IMR-90 (cell line): ENCODE measurements at regions not wholly inside any gene's neighbourhood (a gene's known extent, or its start where the extent isn't known, plus 50 kb on each side); places are given as distances from the start of the nearest gene placed in this dataset.

Experiments
- ATAC-seq: fragments of 200-7000 bp; cut with Tn5 transposase; 2 replicates; pipeline ENCODE4 v1.9.1; 2020; ENCODE audit warnings: low read depth, mild to moderate bottlenecking, moderate library complexity
- BruUV-seq: library from RNA; stranded (reverse); fragments of 400-500 nt; replicated peaks from 2 replicates; lab custom pipeline; 2021; lab: Mats Ljungman, UMichigan
- CTCF ChIA-PET: fragments of 300-600 bp; formaldehyde crosslinking; extraction: SDS; loops from one replicate; lab custom pipeline; 2021; ENCODE audit warnings: antibody characterized with exemption; lab: Yijun Ruan, JAX
- POLR2A ChIA-PET: fragments of 300-600 bp; sonication (Branson Sonifier 250); formaldehyde crosslinking; loops from one replicate; lab custom pipeline; 2022; ENCODE audit warnings: antibody characterized with exemption; ENCODE audit not compliant: unreplicated experiment; lab: Charles Lee
- DNase-seq: peaks from one replicate; pipeline ENCODE4 v3.0.0; 2013
- H2AFZ ChIP-seq: replicated peaks from 2 replicates; pipeline ENCODE3; 2013; ENCODE audit warnings: low read length, mild to moderate bottlenecking; ENCODE audit not compliant: poor library complexity
- H2AK5ac ChIP-seq: 2 replicates; pipeline ENCODE4 v1.6.1; 2013; ENCODE audit warnings: low read depth, low read length, inconsistent platforms
- H2AK9ac ChIP-seq: replicated peaks from 2 replicates; pipeline ENCODE3; 2013; ENCODE audit warnings: mild to moderate bottlenecking, low read depth, low read length, moderate library complexity; ENCODE audit not compliant: poor library complexity
- H2BK120ac ChIP-seq: 2 replicates; pipeline ENCODE4 v1.6.1; 2013; ENCODE audit warnings: low read depth, low read length, inconsistent platforms
- H2BK15ac ChIP-seq: 3 replicates; pipeline ENCODE4 v1.6.1; 2013; ENCODE audit warnings: low read depth, low read length, inconsistent platforms
- H2BK20ac ChIP-seq: 2 replicates; pipeline ENCODE4 v1.6.1; 2013; ENCODE audit warnings: low read depth, mild to moderate bottlenecking, inconsistent platforms, low read length, moderate library complexity
- H2BK5ac ChIP-seq: 2 replicates; pipeline ENCODE4 v1.6.1; 2013; ENCODE audit warnings: mild to moderate bottlenecking, low read depth, low read length, inconsistent platforms; ENCODE audit not compliant: poor library complexity, severe bottlenecking
- H3K14ac ChIP-seq: replicated peaks from 2 replicates; pipeline ENCODE4 v1.6.1; 2013; ENCODE audit warnings: low read depth, low read length, inconsistent platforms
- H3K18ac ChIP-seq: 2 replicates; pipeline ENCODE4 v1.6.1; 2013; ENCODE audit warnings: low read depth, low read length, control low read depth
- H3K23ac ChIP-seq: 2 replicates; pipeline ENCODE4 v1.6.1; 2013; ENCODE audit warnings: low read depth, low read length, inconsistent platforms
- H3K27ac ChIP-seq: 2 replicates; pipeline ENCODE4 v1.5.1; 2013; ENCODE audit warnings: mild to moderate bottlenecking, control low read depth, low read length; ENCODE audit not compliant: insufficient read depth
- H3K27me3 ChIP-seq: 2 replicates; pipeline ENCODE4 v1.6.1; 2013; ENCODE audit warnings: low read length; ENCODE audit not compliant: control insufficient read depth, insufficient read depth
- H3K36me3 ChIP-seq: 2 replicates; pipeline ENCODE4 v1.6.1; 2013; ENCODE audit warnings: low read length, mixed read lengths; ENCODE audit not compliant: control insufficient read depth, insufficient read depth
- H3K4ac ChIP-seq: 2 replicates; pipeline ENCODE4 v1.6.1; 2013; ENCODE audit warnings: low read depth, low read length, inconsistent platforms
- H3K4me1 ChIP-seq: 2 replicates; pipeline ENCODE4 v1.6.1; 2013; ENCODE audit warnings: low read length, mixed read lengths; ENCODE audit not compliant: control insufficient read depth, insufficient read depth
- H3K4me2 ChIP-seq: 2 replicates; pipeline ENCODE4 v1.6.1; 2013; ENCODE audit warnings: low read depth, mild to moderate bottlenecking, control low read depth, low read length, moderate library complexity
- H3K4me3 ChIP-seq: 2 replicates; pipeline ENCODE4 v1.5.1; 2013; ENCODE audit warnings: low read depth, mild to moderate bottlenecking, control low read depth, low read length, moderate library complexity; ENCODE audit not compliant: insufficient read depth
- H3K56ac ChIP-seq: 2 replicates; pipeline ENCODE4 v1.6.1; 2013; ENCODE audit warnings: low read length, inconsistent platforms; ENCODE audit not compliant: insufficient read depth; ENCODE audit errors: extremely low read depth
- H3K79me1 ChIP-seq, 2 experiments: 2 replicates each; pipeline ENCODE4 v1.6.1; 2013; ENCODE audit warnings: low read length in 2 of 2, inconsistent platforms in 1 of 2, low read depth in 1 of 2
- H3K9ac ChIP-seq: 2 replicates; pipeline ENCODE4 v1.6.1; 2013; ENCODE audit warnings: low read depth, low read length, control low read depth
- H3K9me1 ChIP-seq: 2 replicates; pipeline ENCODE4 v1.6.1; 2013; ENCODE audit warnings: low read length, inconsistent platforms; ENCODE audit not compliant: insufficient read depth
- H3K9me3 ChIP-seq: 2 replicates; pipeline ENCODE4 v1.6.1; 2013; ENCODE audit warnings: low read length; ENCODE audit not compliant: control insufficient read depth, insufficient read depth
- H4K20me1 ChIP-seq: 2 replicates; pipeline ENCODE4 v1.6.1; 2013; ENCODE audit warnings: low read length, inconsistent platforms; ENCODE audit not compliant: insufficient read depth
- H4K5ac ChIP-seq: 2 replicates; pipeline ENCODE4 v1.6.1; 2013; ENCODE audit warnings: mild to moderate bottlenecking, low read depth, low read length, control low read depth
- H4K8ac ChIP-seq, 2 experiments: 2 replicates each; pipeline ENCODE4 v1.6.1; 2013; ENCODE audit warnings: low read depth in 2 of 2, low read length in 2 of 2, control low read depth in 1 of 2, inconsistent platforms in 1 of 2
- H4K91ac ChIP-seq: 2 replicates; pipeline ENCODE4 v1.6.1; 2013; ENCODE audit warnings: low read depth, low read length, inconsistent platforms; ENCODE audit not compliant: insufficient read depth
- BHLHE40 ChIP-seq: fragments of 150-350 bp; IDR thresholded peaks from 2 replicates; pipeline ENCODE4 v1.6.1; 2016; ENCODE audit warnings: mild to moderate bottlenecking, low read depth, low read length
- CHD1 ChIP-seq: IDR thresholded peaks from 2 replicates; pipeline ENCODE4 v1.6.1; 2012; ENCODE audit warnings: low read depth, low read length, improper control_type of control experiment
- NFE2L2 ChIP-seq: fragments of 150-350 bp; IDR thresholded peaks from 2 replicates; pipeline ENCODE4 v1.6.1; 2016; ENCODE audit warnings: low read depth, mild to moderate bottlenecking, low read length
- WGBS, 2 experiments: methylation state at CpG; one replicate each; pipeline versions ENCODE4 v1.1.5 to v1.1.7; 2013; ENCODE audit warnings: missing lambda C conversion rate in 2 of 2; ENCODE audit not compliant: insufficient read length in 1 of 2; ENCODE audit errors: extremely low coverage in 2 of 2; 5-methylcytosine and 5-hydroxymethylcytosine counted together
- dilution Hi-C: fragments of 300-500 bp; cut with HindIII; formaldehyde crosslinking; loops from one replicate; pipeline ENCODE4 v1.14.3; 2018; ENCODE audit warnings: low sequenced_read_pairs; ENCODE audit not compliant: unreplicated experiment
- in situ Hi-C: fragments of 300-500 bp; cut with MboI; formaldehyde crosslinking; loops from 3 replicates; pipeline ENCODE4 v1.14.3; 2019; ENCODE audit warnings: low sequenced_read_pairs, inconsistent platforms, mixed read lengths
- intact Hi-C: fragments of 100-400 bp; cut with micrococcal nuclease; formaldehyde crosslinking; loops from 2 replicates; pipeline ENCODE4 v1.10.0; 2022
- TF ChIP-seq, protein P1 (sequence below): fragments of 150-350 bp; IDR thresholded peaks from 2 replicates; pipeline ENCODE4 v1.6.1; 2016; ENCODE audit warnings: low read depth, mild to moderate bottlenecking, low read length, moderate library complexity, borderline replicate concordance
- TF ChIP-seq, protein P2 (sequence below): fragments of 150-350 bp; IDR thresholded peaks from 2 replicates; pipeline ENCODE4 v1.6.1; 2017; ENCODE audit warnings: mild to moderate bottlenecking, antibody characterized with exemption, low read length, low read depth

DNA sequence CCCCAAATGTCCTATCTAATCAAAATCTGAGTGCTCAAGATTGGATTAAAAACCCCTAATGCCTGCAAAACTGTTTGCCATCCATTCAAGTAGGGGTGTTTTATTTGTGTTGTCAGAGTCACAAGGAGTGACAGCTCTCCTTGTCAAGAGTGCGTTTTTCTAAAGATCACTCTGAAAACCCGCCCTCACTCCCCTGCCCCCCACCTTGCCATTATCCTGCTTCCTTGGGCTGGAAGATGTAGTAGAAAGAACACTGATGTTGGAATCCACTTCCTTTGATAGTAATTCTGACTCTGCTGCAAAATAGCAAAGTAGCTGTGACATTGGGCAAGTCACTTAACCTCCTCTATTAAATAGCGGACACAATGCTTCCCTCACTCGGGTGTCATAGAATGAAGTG lies 155.6 kb downstream of the TSN start:
- Histone ChIP-seq H3K14ac (no peak overlapping the region), H3K4me3 (no peak overlapping the region), H3K4me1 (no peaks in the 10 kb centered on the region), H3K9me1 (no peaks in the 10 kb centered on the region), H3K9ac (no peak overlapping the region), H3K56ac (no peak overlapping the region), H2AK5ac (no peak overlapping the region), H3K79me1 (no peaks in the 10 kb centered on the region), H2BK5ac (no peak overlapping the region), H3K4ac (no peak overlapping the region), H4K91ac (no peak overlapping the region), H3K27ac (no peak overlapping the region), H2BK20ac (no peak overlapping the region), H2BK15ac (no peak overlapping the region), H3K27me3 (no peaks in the 10 kb centered on the region; the same call in 1 of the 2 replicates), H4K5ac (no peak overlapping the region), H2AK9ac (no peak overlapping the region), H4K20me1 (no peaks in the 10 kb centered on the region), H2BK120ac (no peak overlapping the region), H3K36me3 (no peaks in the 10 kb centered on the region), H3K4me2 (no peak overlapping the region), H4K8ac (no peak overlapping the region), H3K9me3 (no peaks in the 10 kb centered on the region), H3K18ac (no peak overlapping the region), H3K23ac (no peak overlapping the region), H2AFZ (no peak overlapping the region)
- ChIA-PET CTCF (no interaction called here), POLR2A (interaction anchor here (0.8 kb wide), 1 partner anchor 997 kb away, joined by 3 read pairs; no protein-coding TSS in a partner anchor)
- in situ Hi-C loops, result no loop called here
- ATAC-seq (no peak), DNase-seq (no peak)
- WGBS, 2 experiments, result no CpG with 5 or more reads among the region's 4 CpGs
- dilution Hi-C loops, result no loop called here
- BruUV-seq, result no TSS peak
- TF ChIP-seq, protein P1, sequence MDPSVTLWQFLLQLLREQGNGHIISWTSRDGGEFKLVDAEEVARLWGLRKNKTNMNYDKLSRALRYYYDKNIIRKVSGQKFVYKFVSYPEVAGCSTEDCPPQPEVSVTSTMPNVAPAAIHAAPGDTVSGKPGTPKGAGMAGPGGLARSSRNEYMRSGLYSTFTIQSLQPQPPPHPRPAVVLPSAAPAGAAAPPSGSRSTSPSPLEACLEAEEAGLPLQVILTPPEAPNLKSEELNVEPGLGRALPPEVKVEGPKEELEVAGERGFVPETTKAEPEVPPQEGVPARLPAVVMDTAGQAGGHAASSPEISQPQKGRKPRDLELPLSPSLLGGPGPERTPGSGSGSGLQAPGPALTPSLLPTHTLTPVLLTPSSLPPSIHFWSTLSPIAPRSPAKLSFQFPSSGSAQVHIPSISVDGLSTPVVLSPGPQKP, result no peak
- TF ChIP-seq, protein P2, sequence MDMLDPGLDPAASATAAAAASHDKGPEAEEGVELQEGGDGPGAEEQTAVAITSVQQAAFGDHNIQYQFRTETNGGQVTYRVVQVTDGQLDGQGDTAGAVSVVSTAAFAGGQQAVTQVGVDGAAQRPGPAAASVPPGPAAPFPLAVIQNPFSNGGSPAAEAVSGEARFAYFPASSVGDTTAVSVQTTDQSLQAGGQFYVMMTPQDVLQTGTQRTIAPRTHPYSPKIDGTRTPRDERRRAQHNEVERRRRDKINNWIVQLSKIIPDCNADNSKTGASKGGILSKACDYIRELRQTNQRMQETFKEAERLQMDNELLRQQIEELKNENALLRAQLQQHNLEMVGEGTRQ, result no peak
- TF ChIP-seq NFE2L2 (no peak), CHD1 (no peak), BHLHE40 (no peak)
- intact Hi-C loops, result no loop called here
